HEK293 (cell line): ENCODE measurements at regions not wholly inside any gene's neighbourhood (a gene's known extent, or its start where the extent isn't known, plus 50 kb on each side); places are given as distances from the start of the nearest gene placed in this dataset.

ENCODE experiments used
- CTCF ChIA-PET: fragments of 350-600 bp; formaldehyde crosslinking; extraction: SDS; loops from one replicate; lab custom pipeline; 2021; ENCODE audit warnings: antibody characterized with exemption; lab: Yijun Ruan, JAX
- POLR2A ChIA-PET: fragments of 300-600 bp; formaldehyde crosslinking; extraction: SDS; loops from one replicate; lab custom pipeline; 2020; ENCODE audit warnings: antibody characterized with exemption, inconsistent platforms; lab: Yijun Ruan, JAX
- H3K27ac ChIP-seq: fragments of 200-500 bp; sonication (Bioruptor generic); 2 replicates; pipeline ENCODE4 v1.5.1; 2014; ENCODE audit warnings: low read depth, low read length, control low read depth, inconsistent platforms; ENCODE audit errors: extremely low read depth
- H3K36me3 ChIP-seq, 2 experiments: fragments of 200-500 bp in 1 of 2; sonication (Bioruptor generic) in 1 of 2; 1 replicate in 1 of 2; 2 replicates in 1 of 2; pipeline ENCODE4 v1.5.1; 2014 to 2017; ENCODE audit warnings: inconsistent platforms in 2 of 2, low read length in 2 of 2; ENCODE audit not compliant: control insufficient read depth in 2 of 2, insufficient read depth in 1 of 2
- H3K4me1 ChIP-seq: fragments of 200-500 bp; sonication (Bioruptor generic); 2 replicates; pipeline ENCODE4 v1.5.1; 2014; ENCODE audit warnings: mild to moderate bottlenecking, low read length, inconsistent platforms; ENCODE audit not compliant: control insufficient read depth, insufficient read depth
- H3K4me3 ChIP-seq: 2 replicates; pipeline ENCODE4 v1.5.1; 2011; ENCODE audit warnings: low read depth, mild to moderate bottlenecking, control low read depth, low read length, moderate library complexity
- H3K9me3 ChIP-seq: fragments of 200-500 bp; sonication (Bioruptor generic); 2 replicates; pipeline ENCODE4 v1.5.1; 2014; ENCODE audit warnings: low read depth, low read length, inconsistent platforms; ENCODE audit not compliant: control insufficient read depth, insufficient read depth
- BCL11B ChIP-seq: fragments of 450-650 bp; formaldehyde crosslinking; IDR thresholded peaks from 2 replicates; pipeline ENCODE4 v1.5.1; 2016; ENCODE audit warnings: low read depth, missing biosample characterization, missing genetic modification characterization
- GLI2 ChIP-seq: fragments of 450-650 bp; formaldehyde crosslinking; IDR thresholded peaks from 2 replicates; pipeline ENCODE4; 2017; ENCODE audit warnings: missing biosample characterization, missing genetic modification characterization, low read depth, borderline replicate concordance
- GLIS2 ChIP-seq: fragments of 450-650 bp; formaldehyde crosslinking; IDR thresholded peaks from 2 replicates; pipeline ENCODE4 v1.5.1; 2016; ENCODE audit warnings: missing biosample characterization, missing genetic modification characterization
- KLF7 ChIP-seq: fragments of 450-650 bp; formaldehyde crosslinking; IDR thresholded peaks from 2 replicates; pipeline ENCODE4 v1.5.1; 2016; ENCODE audit warnings: missing biosample characterization, missing genetic modification characterization, borderline replicate concordance
- KLF8 ChIP-seq: fragments of 450-650 bp; formaldehyde crosslinking; IDR thresholded peaks from 2 replicates; pipeline ENCODE4 v1.5.1; 2016; ENCODE audit warnings: missing biosample characterization, missing genetic modification characterization
- KLF9 ChIP-seq: fragments of 450-650 bp; formaldehyde crosslinking; IDR thresholded peaks from 2 replicates; pipeline ENCODE4 v1.5.1; 2016; ENCODE audit warnings: missing biosample characterization, missing genetic modification characterization, low read depth
- PRDM2 ChIP-seq: fragments of 450-650 bp; formaldehyde crosslinking; IDR thresholded peaks from 2 replicates; pipeline ENCODE4 v1.5.1; 2016; ENCODE audit warnings: missing biosample characterization, missing genetic modification characterization, borderline replicate concordance
- SCRT1 ChIP-seq: fragments of 450-650 bp; formaldehyde crosslinking; IDR thresholded peaks from 2 replicates; pipeline ENCODE4 v1.5.1; 2016; ENCODE audit warnings: missing biosample characterization, missing genetic modification characterization, borderline replicate concordance
- ZBTB48 ChIP-seq: fragments of 450-650 bp; formaldehyde crosslinking; IDR thresholded peaks from 2 replicates; pipeline ENCODE4 v1.5.1; 2016; ENCODE audit warnings: missing biosample characterization, missing genetic modification characterization
- ZEB2 ChIP-seq: fragments of 450-650 bp; formaldehyde crosslinking; IDR thresholded peaks from 2 replicates; pipeline ENCODE4 v1.5.1; 2016; ENCODE audit warnings: missing biosample characterization, missing genetic modification characterization
- ZFP3 ChIP-seq: fragments of 450-650 bp; formaldehyde crosslinking; IDR thresholded peaks from 2 replicates; pipeline ENCODE4 v1.5.1; 2016; ENCODE audit warnings: low read depth, missing biosample characterization, missing genetic modification characterization
- ZFP41 ChIP-seq: fragments of 450-650 bp; formaldehyde crosslinking; IDR thresholded peaks from 2 replicates; pipeline ENCODE4 v1.5.1; 2016; ENCODE audit warnings: missing biosample characterization, missing genetic modification characterization, borderline replicate concordance
- ZIC2 ChIP-seq: fragments of 450-650 bp; formaldehyde crosslinking; IDR thresholded peaks from 2 replicates; pipeline ENCODE4 v1.5.1; 2016; ENCODE audit warnings: missing biosample characterization, missing genetic modification characterization
- ZNF112 ChIP-seq: fragments of 450-650 bp; formaldehyde crosslinking; IDR thresholded peaks from 2 replicates; pipeline ENCODE4 v1.5.0; 2017; ENCODE audit warnings: missing biosample characterization, missing genetic modification characterization
- ZNF140 ChIP-seq: fragments of 450-650 bp; formaldehyde crosslinking; IDR thresholded peaks from 2 replicates; pipeline ENCODE4 v1.5.1; 2016; ENCODE audit warnings: missing biosample characterization, missing genetic modification characterization
- ZNF19 ChIP-seq: fragments of 450-650 bp; formaldehyde crosslinking; IDR thresholded peaks from 2 replicates; pipeline ENCODE4; 2016; ENCODE audit warnings: missing biosample characterization, missing genetic modification characterization, low read depth
- ZNF223 ChIP-seq: fragments of 450-650 bp; formaldehyde crosslinking; IDR thresholded peaks from 2 replicates; pipeline ENCODE4 v1.5.1; 2016; ENCODE audit warnings: missing biosample characterization, missing genetic modification characterization
- ZNF274 ChIP-seq, 2 experiments: fragments of 200-500 bp in 1 of 2; fragments of 450-650 bp in 1 of 2; sonication (Bioruptor generic) in 1 of 2; formaldehyde crosslinking in 1 of 2; IDR thresholded peaks; 2 replicates each; pipeline versions ENCODE4 v1.5.1 to v1.6.1; 2014 to 2016; ENCODE audit warnings: borderline replicate concordance in 1 of 2, inconsistent platforms in 1 of 2, low read length in 1 of 2, missing biosample characterization in 1 of 2, missing genetic modification characterization in 1 of 2
- ZNF354C ChIP-seq: fragments of 450-650 bp; formaldehyde crosslinking; IDR thresholded peaks from 2 replicates; pipeline ENCODE4 v1.5.1; 2016; ENCODE audit warnings: missing biosample characterization, missing genetic modification characterization, low read depth, borderline replicate concordance
- ZNF391 ChIP-seq: fragments of 450-650 bp; formaldehyde crosslinking; IDR thresholded peaks from 2 replicates; pipeline ENCODE4 v1.5.1; 2016; ENCODE audit warnings: low read depth, missing biosample characterization, missing genetic modification characterization, borderline replicate concordance
- ZNF654 ChIP-seq: fragments of 450-650 bp; formaldehyde crosslinking; IDR thresholded peaks from 2 replicates; pipeline ENCODE4 v1.5.1; 2016; ENCODE audit warnings: low read depth, missing biosample characterization, missing genetic modification characterization
- ZNF707 ChIP-seq: fragments of 450-650 bp; formaldehyde crosslinking; IDR thresholded peaks from 2 replicates; pipeline ENCODE4 v1.5.1; 2016; ENCODE audit warnings: missing biosample characterization, missing genetic modification characterization
- ZNF843 ChIP-seq: fragments of 450-650 bp; formaldehyde crosslinking; IDR thresholded peaks from 2 replicates; pipeline ENCODE4 v1.5.1; 2016; ENCODE audit warnings: missing biosample characterization, missing genetic modification characterization
- TF ChIP-seq, protein P1 (sequence below): fragments of 450-650 bp; formaldehyde crosslinking; IDR thresholded peaks from 2 replicates; pipeline ENCODE4 v1.5.1; 2016; ENCODE audit warnings: missing biosample characterization, missing genetic modification characterization
- TF ChIP-seq, protein P2 (sequence below): fragments of 450-650 bp; formaldehyde crosslinking; IDR thresholded peaks from 2 replicates; pipeline ENCODE4 v1.5.1; 2016; ENCODE audit warnings: missing biosample characterization, missing genetic modification characterization
- TF ChIP-seq, protein P3 (sequence below): fragments of 450-650 bp; formaldehyde crosslinking; IDR thresholded peaks from 2 replicates; pipeline ENCODE4 v1.5.1; 2016; ENCODE audit warnings: missing biosample characterization, missing genetic modification characterization

GRCh38 chr3:189108735-189109134 is 63.0 kb upstream of the TPRG1 start:
- ChIA-PET POLR2A (no interaction called here), CTCF (interaction anchor here (0.5 kb wide), 1 partner anchor 40 kb away, joined by 3 read pairs; no protein-coding TSS in a partner anchor)
- H3K4me3 ChIP-seq, result no peak overlapping the region
- no peak overlapping the region for H3K27ac ChIP-seq
- no peaks in the 10 kb centered on the region for H3K9me3 ChIP-seq
- no peaks in the 10 kb centered on the region for H3K36me3 ChIP-seq
- H3K4me1 ChIP-seq, result no peaks in the 10 kb centered on the region
- TF ChIP-seq ZNF19 (tag by site-specific recombination) (no peak), ZNF354C (tag by site-specific recombination) (no peak), BCL11B (tag by site-specific recombination) (no peak), ZNF843 (no peak), ZIC2 (tag by site-specific recombination) (no peak), ZFP41 (no peak), ZNF707 (tag by site-specific recombination) (no peak), ZNF654 (tag by site-specific recombination) (no peak), SCRT1 (no peak), ZFP3 (tag by site-specific recombination) (no peak), ZNF274 (IDR thresholded peaks at IDR 0.05; ENCODE audit: low read length) (no peak), ZNF274 (tag by site-specific recombination; IDR thresholded peaks at IDR 0.05; ENCODE audit: borderline replicate concordance) (no peak), ZNF391 (tag by site-specific recombination) (no peak), KLF7 (tag by site-specific recombination) (no peak), ZEB2 (tag by site-specific recombination) (no peak), PRDM2 (no peak)
- TF ChIP-seq, protein P1, sequence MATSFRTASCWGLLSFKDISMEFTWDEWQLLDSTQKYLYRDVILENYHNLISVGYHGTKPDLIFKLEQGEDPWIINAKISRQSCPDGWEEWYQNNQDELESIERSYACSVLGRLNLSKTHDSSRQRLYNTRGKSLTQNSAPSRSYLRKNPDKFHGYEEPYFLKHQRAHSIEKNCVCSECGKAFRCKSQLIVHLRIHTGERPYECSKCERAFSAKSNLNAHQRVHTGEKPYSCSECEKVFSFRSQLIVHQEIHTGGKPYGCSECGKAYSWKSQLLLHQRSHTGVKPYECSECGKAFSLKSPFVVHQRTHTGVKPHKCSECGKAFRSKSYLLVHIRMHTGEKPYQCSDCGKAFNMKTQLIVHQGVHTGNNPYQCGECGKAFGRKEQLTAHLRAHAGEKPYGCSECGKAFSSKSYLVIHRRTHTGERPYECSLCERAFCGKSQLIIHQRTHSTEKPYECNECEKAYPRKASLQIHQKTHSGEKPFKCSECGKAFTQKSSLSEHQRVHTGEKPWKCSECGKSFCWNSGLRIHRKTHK (tag by site-specific recombination), result no peak
- TF ChIP-seq, protein P2, sequence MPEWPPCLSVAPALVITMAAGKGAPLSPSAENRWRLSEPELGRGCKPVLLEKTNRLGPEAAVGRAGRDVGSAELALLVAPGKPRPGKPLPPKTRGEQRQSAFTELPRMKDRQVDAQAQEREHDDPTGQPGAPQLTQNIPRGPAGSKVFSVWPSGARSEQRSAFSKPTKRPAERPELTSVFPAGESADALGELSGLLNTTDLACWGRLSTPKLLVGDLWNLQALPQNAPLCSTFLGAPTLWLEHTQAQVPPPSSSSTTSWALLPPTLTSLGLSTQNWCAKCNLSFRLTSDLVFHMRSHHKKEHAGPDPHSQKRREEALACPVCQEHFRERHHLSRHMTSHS, result no peak

- no peaks in the 10 kb centered on the region for H3K4me1 ChIP-seq
- H3K4me3 ChIP-seq, result no peak overlapping the region
Measured at GRCh38 chr3:189109145-189109544, 62.6 kb upstream of the TPRG1 start.

More at GRCh38 chr3:189109145-189109544, 62.6 kb upstream of the TPRG1 start:
- TF ChIP-seq GLI2 (tag by site-specific recombination), result no peak
- no peak for TF ChIP-seq KLF9 (tag by site-specific recombination)
- TF ChIP-seq ZNF223 (tag by site-specific recombination), result no peak
- TF ChIP-seq, protein P3, sequence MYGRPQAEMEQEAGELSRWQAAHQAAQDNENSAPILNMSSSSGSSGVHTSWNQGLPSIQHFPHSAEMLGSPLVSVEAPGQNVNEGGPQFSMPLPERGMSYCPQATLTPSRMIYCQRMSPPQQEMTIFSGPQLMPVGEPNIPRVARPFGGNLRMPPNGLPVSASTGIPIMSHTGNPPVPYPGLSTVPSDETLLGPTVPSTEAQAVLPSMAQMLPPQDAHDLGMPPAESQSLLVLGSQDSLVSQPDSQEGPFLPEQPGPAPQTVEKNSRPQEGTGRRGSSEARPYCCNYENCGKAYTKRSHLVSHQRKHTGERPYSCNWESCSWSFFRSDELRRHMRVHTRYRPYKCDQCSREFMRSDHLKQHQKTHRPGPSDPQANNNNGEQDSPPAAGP (tag by site-specific recombination), result no peak
- no peak for TF ChIP-seq ZNF112 (tag by site-specific recombination)
- no peak for TF ChIP-seq ZNF19 (tag by site-specific recombination)
- no peak for TF ChIP-seq GLIS2 (tag by site-specific recombination)
- no peak for TF ChIP-seq ZNF140 (tag by site-specific recombination)
- TF ChIP-seq KLF8 (tag by site-specific recombination), result no peak
- TF ChIP-seq ZBTB48 (tag by site-specific recombination), result no peak
- no peak for TF ChIP-seq ZFP3 (tag by site-specific recombination)
- no peaks in the 10 kb centered on the region for H3K36me3 ChIP-seq
- CTCF ChIA-PET, result no interaction called here
- no peak overlapping the region for H3K27ac ChIP-seq
- POLR2A ChIA-PET, result no interaction called here
- no peaks in the 10 kb centered on the region for H3K9me3 ChIP-seq
